ENCODE measurements at regions not wholly inside any gene's neighbourhood (a gene's known extent, or its start where the extent isn't known, plus 50 kb on each side); places are given as distances from the start of the nearest gene placed in this dataset.
A peak's percentile ranks its signal among the peaks of the same experiment; 100 is the strongest.

- no peaks in the 10 kb centered on the region for H3K9me1 ChIP-seq (ENCODE audit: insufficient read depth, low read length)
- BruUV-seq (replicated peaks): no TSS peak
- H3K27me3 ChIP-seq (ENCODE audit: control insufficient read depth, insufficient read depth, low read length): no peaks in the 10 kb centered on the region; the same call in 1 of the 2 replicates
- POLR2A ChIA-PET (ENCODE audit: unreplicated experiment): no interaction called here
- H3K36me3 ChIP-seq (ENCODE audit: control insufficient read depth, insufficient read depth, low read length): no peaks in the 10 kb centered on the region
- dilution Hi-C loops (cut with HindIII; ENCODE audit: low sequenced_read_pairs, unreplicated experiment): no loop called here
- H2BK5ac ChIP-seq (ENCODE audit: low read depth, low read length, poor library complexity, severe bottlenecking): no peak overlapping the region
- TF ChIP-seq BHLHE40 (IDR thresholded peaks at IDR 0.05; ENCODE audit: low read depth, low read length): no peak
- no peak for TF ChIP-seq MAFK (IDR thresholded peaks at IDR 0.05; ENCODE audit: low read depth, low read length)
- no peak for TF ChIP-seq CTCF (conservative IDR thresholded peaks at IDR 0.05; ENCODE audit: low read depth, low read length)
- TF ChIP-seq RAD21 (IDR thresholded peaks at IDR 0.05; ENCODE audit: low read length): no peak
- TF ChIP-seq FOS (IDR thresholded peaks at IDR 0.05; ENCODE audit: low read depth, low read length): no peak
- no peak for TF ChIP-seq CEBPB (IDR thresholded peaks at IDR 0.05; ENCODE audit: low read depth, low read length)
- TF ChIP-seq MAZ (IDR thresholded peaks at IDR 0.05; ENCODE audit: borderline replicate concordance, low read depth, low read length): no peak
- no peak for TF ChIP-seq ELK1 (IDR thresholded peaks at IDR 0.05; ENCODE audit: borderline replicate concordance, low read depth, low read length)
- no peak for TF ChIP-seq POLR2A (IDR thresholded peaks at IDR 0.05; ENCODE audit: low read depth, low read length)
- TF ChIP-seq USF2 (IDR thresholded peaks at IDR 0.05; ENCODE audit: low read depth, low read length): no peak
- no peak for TF ChIP-seq MXI1 (IDR thresholded peaks at IDR 0.05; ENCODE audit: borderline replicate concordance, low read depth, low read length)
- TF ChIP-seq RCOR1 (IDR thresholded peaks at IDR 0.05; ENCODE audit: insufficient replicate concordance, low read length): no peak
- no peak for TF ChIP-seq RFX5 (IDR thresholded peaks at IDR 0.05; ENCODE audit: low read depth, low read length)
- TF ChIP-seq NFE2L2 (IDR thresholded peaks at IDR 0.05; ENCODE audit: low read depth, low read length): no peak
- no peak overlapping the region for H4K8ac ChIP-seq (ENCODE audit: low read depth in 2 of 2, low read length in 2 of 2)
- peaks cover 1% of the 10 kb centered on the region; the same call in 1 of the 2 replicates for H3K4me1 ChIP-seq (ENCODE audit: control insufficient read depth, insufficient read depth, low read length)
- no peak overlapping the region for H2AK5ac ChIP-seq (ENCODE audit: low read depth, low read length)
- no peak overlapping the region for H3K23ac ChIP-seq (ENCODE audit: low read depth, low read length)
- H2BK120ac ChIP-seq (ENCODE audit: low read depth, low read length): no peak overlapping the region
- H3K56ac ChIP-seq (ENCODE audit: extremely low read depth, insufficient read depth, low read length): no peak overlapping the region
- H2AFZ ChIP-seq (replicated peaks; ENCODE audit: low read length, poor library complexity): no peak overlapping the region
- no peak overlapping the region for H4K5ac ChIP-seq (ENCODE audit: low read depth, low read length)
- H2BK15ac ChIP-seq (ENCODE audit: low read depth, low read length): no peak overlapping the region
- DNase-seq (peak; percentile 89), ATAC-seq (ENCODE audit: low read depth) (peak; percentile 77)
- no peak overlapping the region for H3K4ac ChIP-seq (ENCODE audit: low read depth, low read length)
- H2BK20ac ChIP-seq (ENCODE audit: low read depth, low read length): no peak overlapping the region
- no peak overlapping the region for H2AK9ac ChIP-seq (replicated peaks; ENCODE audit: low read depth, low read length, poor library complexity)
- no peak overlapping the region for H3K27ac ChIP-seq (ENCODE audit: insufficient read depth, low read length)
- H3K79me1 ChIP-seq (ENCODE audit: low read depth in 1 of 2, low read length in 2 of 2): no peaks in the 10 kb centered on the region
- intact Hi-C loops (cut with micrococcal nuclease): loop anchor here (1.0 to 10.0 kb wide), 2 partner anchors 379 to 647 kb away; no protein-coding TSS in a partner anchor
- H3K9ac ChIP-seq (ENCODE audit: low read depth, low read length): no peak overlapping the region
- no CpG with 5 or more reads among the region's 2 CpGs for WGBS, 2 experiments (ENCODE audit: extremely low coverage in 2 of 2, insufficient read length in 1 of 2)
- H3K18ac ChIP-seq (ENCODE audit: low read depth, low read length): no peak overlapping the region
- H3K4me2 ChIP-seq (ENCODE audit: low read depth, low read length): no peak overlapping the region
- H3K9me3 ChIP-seq (ENCODE audit: control insufficient read depth, insufficient read depth, low read length): no peaks in the 10 kb centered on the region
- no peaks in the 10 kb centered on the region for H4K20me1 ChIP-seq (ENCODE audit: insufficient read depth, low read length)
- in situ Hi-C loops (cut with MboI; ENCODE audit: low sequenced_read_pairs): loop anchor here (10.0 kb wide), 1 partner anchor 199 kb away; the partner anchor contains the start of gene PTPRK
- no peak overlapping the region; the same call in 1 of the 2 replicates for H3K14ac ChIP-seq (replicated peaks; ENCODE audit: low read depth, low read length)
- no peak overlapping the region for H4K91ac ChIP-seq (ENCODE audit: insufficient read depth, low read depth, low read length)
- H3K4me3 ChIP-seq (ENCODE audit: insufficient read depth, low read depth, low read length): no peak overlapping the region
- CTCF ChIA-PET: no interaction called here
Measured at GRCh38 chr6:128723667-128724066, 159.3 kb upstream of the LAMA2 start.
